Uterus (tissue), 2 donors: ENCODE measurements at regions not wholly inside any gene's neighbourhood (a gene's known extent, or its start where the extent isn't known, plus 50 kb on each side); places are given as distances from the start of the nearest gene placed in this dataset.

Experiments used
- POLR2A ChIP-seq, 2 donors: fragments of 450-650 bp; IDR thresholded peaks; one replicate each; pipeline ENCODE4 v1.6.1; 2016; ENCODE audit warnings: antibody characterized with exemption in 2 of 2, mild to moderate bottlenecking in 1 of 2, moderate library complexity in 1 of 2
- TF ChIP-seq, protein P1 (sequence below), 4 experiments: fragments of 200-600 bp in 2 of 4; fragments of 450-650 bp in 2 of 4; sonication (generic) in 2 of 4; IDR thresholded peaks; one replicate each; pipeline ENCODE4 v1.5.1; 2016 to 2019; ENCODE audit warnings: antibody characterized with exemption in 4 of 4, mild to moderate bottlenecking in 2 of 4, moderate library complexity in 1 of 4

DNA sequence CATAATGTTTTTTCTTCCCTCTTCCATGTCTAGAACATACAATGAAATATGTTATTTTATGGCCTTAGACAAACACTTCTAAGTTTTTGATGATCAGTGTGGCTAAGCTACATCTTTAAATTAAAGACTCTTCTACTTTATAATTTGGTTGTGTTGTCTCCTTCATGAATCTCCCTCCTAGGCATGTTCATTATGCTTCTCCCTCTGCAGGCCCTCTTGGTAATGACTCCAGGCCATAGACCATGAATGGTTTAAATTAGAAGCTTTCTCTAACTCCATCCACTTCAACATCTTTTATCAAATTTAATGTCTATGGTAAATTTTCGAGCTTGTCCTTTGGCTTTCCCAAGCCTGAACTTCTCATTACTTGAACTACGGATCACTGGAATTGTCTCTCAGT, 342.7 kb upstream of the ADAMTS16 start:
- TF ChIP-seq, protein P1, sequence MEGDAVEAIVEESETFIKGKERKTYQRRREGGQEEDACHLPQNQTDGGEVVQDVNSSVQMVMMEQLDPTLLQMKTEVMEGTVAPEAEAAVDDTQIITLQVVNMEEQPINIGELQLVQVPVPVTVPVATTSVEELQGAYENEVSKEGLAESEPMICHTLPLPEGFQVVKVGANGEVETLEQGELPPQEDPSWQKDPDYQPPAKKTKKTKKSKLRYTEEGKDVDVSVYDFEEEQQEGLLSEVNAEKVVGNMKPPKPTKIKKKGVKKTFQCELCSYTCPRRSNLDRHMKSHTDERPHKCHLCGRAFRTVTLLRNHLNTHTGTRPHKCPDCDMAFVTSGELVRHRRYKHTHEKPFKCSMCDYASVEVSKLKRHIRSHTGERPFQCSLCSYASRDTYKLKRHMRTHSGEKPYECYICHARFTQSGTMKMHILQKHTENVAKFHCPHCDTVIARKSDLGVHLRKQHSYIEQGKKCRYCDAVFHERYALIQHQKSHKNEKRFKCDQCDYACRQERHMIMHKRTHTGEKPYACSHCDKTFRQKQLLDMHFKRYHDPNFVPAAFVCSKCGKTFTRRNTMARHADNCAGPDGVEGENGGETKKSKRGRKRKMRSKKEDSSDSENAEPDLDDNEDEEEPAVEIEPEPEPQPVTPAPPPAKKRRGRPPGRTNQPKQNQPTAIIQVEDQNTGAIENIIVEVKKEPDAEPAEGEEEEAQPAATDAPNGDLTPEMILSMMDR (IDR thresholded peaks at IDR 0.05), result no peak
- no peak for TF ChIP-seq POLR2A (IDR thresholded peaks at IDR 0.05)
